RWPE2 (cell line): ENCODE measurements at regions not wholly inside any gene's neighbourhood (a gene's known extent, or its start where the extent isn't known, plus 50 kb on each side); places are given as distances from the start of the nearest gene placed in this dataset.

Experiments
- ATAC-seq: fragments of 200-7000 bp; cut with Tn5 transposase; 3 replicates; pipeline ENCODE4 v1.9.1; 2021; ENCODE audit warnings: low read depth
- DNase-seq: peaks from one replicate; pipeline ENCODE4 v3.0.0-alpha.2; 2020; ENCODE audit warnings: low spot score
- H3K27ac ChIP-seq: fragments of 450-650 bp; 2 replicates; pipeline ENCODE4 v1.5.1; 2017; ENCODE audit warnings: mild to moderate bottlenecking; ENCODE audit not compliant: poor library complexity, severe bottlenecking
- H3K27me3 ChIP-seq: fragments of 250-450 bp; sonication (Bioruptor Pico); 2 replicates; pipeline ENCODE4 v1.5.1; 2021; ENCODE audit warnings: mild to moderate bottlenecking, moderate library complexity; ENCODE audit not compliant: insufficient read depth, poor library complexity, severe bottlenecking
- H3K36me3 ChIP-seq: fragments of 250-450 bp; sonication (Bioruptor Pico); 2 replicates; pipeline ENCODE4 v1.5.1; 2020; ENCODE audit warnings: low read depth, mild to moderate bottlenecking, moderate library complexity
- H3K4me1 ChIP-seq: fragments of 250-450 bp; sonication (Bioruptor Pico); 2 replicates; pipeline ENCODE4 v1.5.1; 2021; ENCODE audit warnings: mild to moderate bottlenecking, moderate library complexity; ENCODE audit not compliant: insufficient read depth, poor library complexity, severe bottlenecking
- H3K4me3 ChIP-seq: fragments of 250-450 bp; sonication (Bioruptor Pico); 2 replicates; pipeline ENCODE4 v1.5.1; 2021; ENCODE audit warnings: mild to moderate bottlenecking, moderate library complexity; ENCODE audit not compliant: severe bottlenecking
- H3K9me3 ChIP-seq: fragments of 250-450 bp; sonication (Bioruptor Pico); 2 replicates; pipeline ENCODE4 v1.5.1; 2021; ENCODE audit warnings: mild to moderate bottlenecking, moderate library complexity; ENCODE audit not compliant: severe bottlenecking
- CTCF ChIP-seq: fragments of 450-650 bp; IDR thresholded peaks from one replicate; pipeline ENCODE4 v1.5.1; 2017; ENCODE audit warnings: mild to moderate bottlenecking, moderate library complexity; ENCODE audit not compliant: poor library complexity, severe bottlenecking

- Histone ChIP-seq H3K36me3 (no peaks in the 10 kb centered on the region), H3K4me1 (no peaks in the 10 kb centered on the region), H3K9me3 (no peaks in the 10 kb centered on the region), H3K27ac (no peak overlapping the region), H3K27me3 (peaks cover 13% of the 10 kb centered on the region), H3K4me3 (no peak overlapping the region)
- no peak for DNase-seq
- no peak for TF ChIP-seq CTCF
- no peak for ATAC-seq
Observed at GRCh38 chr14:40936861-40937260, 669.8 kb upstream of the LRFN5 start.

- no peak for TF ChIP-seq CTCF
- no peak overlapping the region for H3K4me3 ChIP-seq
- no peak overlapping the region for H3K27ac ChIP-seq
- no peaks in the 10 kb centered on the region for H3K36me3 ChIP-seq
- H3K4me1 ChIP-seq: no peaks in the 10 kb centered on the region
- H3K27me3 ChIP-seq: peaks cover 4% of the 10 kb centered on the region
- ATAC-seq: no peak
- DNase-seq: no peak
- H3K9me3 ChIP-seq: peaks cover 3% of the 10 kb centered on the region
Observed at GRCh38 chr14:40920380-40920779, 686.3 kb upstream of the LRFN5 start.

- DNase-seq (no peak), ATAC-seq (no peak)
- TF ChIP-seq CTCF: no peak
- no peaks in the 10 kb centered on the region for H3K4me1 ChIP-seq
- H3K27ac ChIP-seq: no peak overlapping the region
- no peaks in the 10 kb centered on the region for H3K36me3 ChIP-seq
- H3K4me3 ChIP-seq: no peak overlapping the region
- no peaks in the 10 kb centered on the region for H3K9me3 ChIP-seq
- H3K27me3 ChIP-seq: no peaks in the 10 kb centered on the region
Observed at GRCh38 chr14:40911141-40911540, 695.5 kb upstream of the LRFN5 start.

GRCh38 chr14:40909906-40910305 lies 696.8 kb upstream of the LRFN5 start:
- H3K36me3 ChIP-seq: no peaks in the 10 kb centered on the region

More at GRCh38 chr14:40909906-40910305, 696.8 kb upstream of the LRFN5 start:
- no peaks in the 10 kb centered on the region for H3K9me3 ChIP-seq
- ATAC-seq: no peak; the same call in 2 of the 3 replicates
- H3K27ac ChIP-seq: no peak overlapping the region
- no peak for TF ChIP-seq CTCF
- no peak for DNase-seq
- no peak overlapping the region for H3K4me3 ChIP-seq
- no peaks in the 10 kb centered on the region for H3K4me1 ChIP-seq
- no peaks in the 10 kb centered on the region for H3K27me3 ChIP-seq
